ENCODE measurements at regions not wholly inside any gene's neighbourhood (a gene's known extent, or its start where the extent isn't known, plus 50 kb on each side); places are given as distances from the start of the nearest gene placed in this dataset.
"Not testable (repeated sequence)": the region's sequence is repeated elsewhere in the genome, so short reads cannot be mapped to it uniquely, and the experiment has no call there.

- no peak overlapping the region for H3K4me3 ChIP-seq (ENCODE audit: control insufficient read depth, low read depth, low read length)
- DNase-seq (ENCODE audit: low read depth) = no peak
- TF ChIP-seq, protein P1, sequence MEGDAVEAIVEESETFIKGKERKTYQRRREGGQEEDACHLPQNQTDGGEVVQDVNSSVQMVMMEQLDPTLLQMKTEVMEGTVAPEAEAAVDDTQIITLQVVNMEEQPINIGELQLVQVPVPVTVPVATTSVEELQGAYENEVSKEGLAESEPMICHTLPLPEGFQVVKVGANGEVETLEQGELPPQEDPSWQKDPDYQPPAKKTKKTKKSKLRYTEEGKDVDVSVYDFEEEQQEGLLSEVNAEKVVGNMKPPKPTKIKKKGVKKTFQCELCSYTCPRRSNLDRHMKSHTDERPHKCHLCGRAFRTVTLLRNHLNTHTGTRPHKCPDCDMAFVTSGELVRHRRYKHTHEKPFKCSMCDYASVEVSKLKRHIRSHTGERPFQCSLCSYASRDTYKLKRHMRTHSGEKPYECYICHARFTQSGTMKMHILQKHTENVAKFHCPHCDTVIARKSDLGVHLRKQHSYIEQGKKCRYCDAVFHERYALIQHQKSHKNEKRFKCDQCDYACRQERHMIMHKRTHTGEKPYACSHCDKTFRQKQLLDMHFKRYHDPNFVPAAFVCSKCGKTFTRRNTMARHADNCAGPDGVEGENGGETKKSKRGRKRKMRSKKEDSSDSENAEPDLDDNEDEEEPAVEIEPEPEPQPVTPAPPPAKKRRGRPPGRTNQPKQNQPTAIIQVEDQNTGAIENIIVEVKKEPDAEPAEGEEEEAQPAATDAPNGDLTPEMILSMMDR (conservative IDR thresholded peaks at IDR 0.05; ENCODE audit: control insufficient read depth, insufficient read depth, low read depth, low read length) = no peak
These were observed 96.4 kb upstream of the DPH5 start for GRCh38 chr1:101121975-101122374.

GRCh38 chr1:101121504-101121903 lies 95.9 kb upstream of the DPH5 start:
- DNase-seq (ENCODE audit: low read depth) = no peak
- TF ChIP-seq, protein P1 (conservative IDR thresholded peaks at IDR 0.05; ENCODE audit: control insufficient read depth, insufficient read depth, low read depth, low read length) = no peak
- H3K4me3 ChIP-seq (ENCODE audit: control insufficient read depth, low read depth, low read length) = no peak overlapping the region

DNA sequence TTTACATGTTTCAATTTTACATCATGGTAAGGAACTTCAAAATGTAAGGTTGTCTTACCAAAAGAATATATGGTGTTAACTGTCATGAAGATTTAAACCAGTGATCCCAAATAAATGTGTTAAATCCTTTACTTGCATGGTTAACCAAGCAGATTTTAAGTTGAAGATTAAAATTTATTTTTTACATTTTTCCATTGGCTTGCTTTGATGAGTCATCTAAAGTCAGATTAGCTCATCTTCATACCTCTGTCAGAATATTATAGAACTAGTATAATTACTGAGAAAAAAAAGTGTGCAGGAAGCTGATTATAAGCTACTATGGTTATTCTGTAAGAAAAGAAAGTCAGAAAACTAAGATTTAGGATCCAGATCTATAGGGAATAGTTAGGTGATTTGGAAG lies 95.3 kb upstream of the DPH5 start:
- no peak for DNase-seq (ENCODE audit: low read depth)
- TF ChIP-seq, protein P1 (conservative IDR thresholded peaks at IDR 0.05; ENCODE audit: control insufficient read depth, insufficient read depth, low read depth, low read length) = no peak
- H3K4me3 ChIP-seq (ENCODE audit: control insufficient read depth, low read depth, low read length) = no peak overlapping the region

DNA sequence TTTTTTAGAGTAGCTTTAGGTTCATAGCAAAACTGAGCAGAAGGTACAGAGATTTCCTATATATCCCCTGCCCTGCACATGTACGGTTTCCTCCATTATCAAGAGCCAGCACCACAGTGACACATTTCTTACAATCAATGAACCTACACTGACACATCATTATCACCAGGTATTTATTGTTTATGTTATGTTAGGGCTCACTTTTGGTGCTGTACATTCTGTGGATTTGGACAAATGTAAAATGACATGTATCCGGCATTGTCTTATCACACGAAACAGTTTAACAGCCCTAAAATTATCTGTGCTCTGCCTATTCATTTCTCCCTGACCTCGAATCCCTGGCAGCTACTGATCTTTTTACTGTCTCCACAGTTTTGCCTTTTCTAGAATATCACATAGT lies 93.7 kb upstream of the DPH5 start:
- DNase-seq (ENCODE audit: low read depth) = no peak
- TF ChIP-seq, protein P1 (conservative IDR thresholded peaks at IDR 0.05; ENCODE audit: control insufficient read depth, insufficient read depth, low read depth, low read length) = no peak
- no peak overlapping the region for H3K4me3 ChIP-seq (ENCODE audit: control insufficient read depth, low read depth, low read length)

GRCh38 chr1:101116006-101116405 lies 90.4 kb upstream of the DPH5 start:
- TF ChIP-seq, protein P1 (conservative IDR thresholded peaks at IDR 0.05; ENCODE audit: control insufficient read depth, insufficient read depth, low read depth, low read length) = no peak
- no peak for DNase-seq (ENCODE audit: low read depth)
- H3K4me3 ChIP-seq (ENCODE audit: control insufficient read depth, low read depth, low read length) = no peak overlapping the region

GRCh38 chr1:101115112-101115511 lies 89.5 kb upstream of the DPH5 start:
- TF ChIP-seq, protein P1 (conservative IDR thresholded peaks at IDR 0.05; ENCODE audit: control insufficient read depth, insufficient read depth, low read depth, low read length) = no peak
- no peak overlapping the region for H3K4me3 ChIP-seq (ENCODE audit: control insufficient read depth, low read depth, low read length)
- DNase-seq (ENCODE audit: low read depth) = no peak

DNA sequence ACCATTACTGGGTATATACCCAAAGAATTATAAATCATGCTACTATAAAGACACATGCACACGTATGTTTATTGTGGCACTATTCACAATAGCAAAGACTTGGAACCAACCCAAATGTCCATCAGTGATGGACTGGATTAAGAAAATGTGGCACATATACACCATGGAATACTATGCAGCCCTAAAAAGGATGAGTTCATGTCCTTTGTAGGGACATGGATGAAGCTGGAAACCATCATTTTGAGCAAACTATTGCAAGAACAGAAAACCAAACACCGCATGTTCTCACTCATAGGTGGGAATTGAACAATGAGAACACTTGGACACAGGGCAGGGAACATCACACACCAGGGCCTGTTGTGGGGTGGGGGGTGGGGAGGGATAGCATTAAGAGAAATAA lies 88.5 kb upstream of the DPH5 start:
- not testable (repeated sequence) for H3K4me3 ChIP-seq (ENCODE audit: control insufficient read depth, low read depth, low read length); DNase-seq (ENCODE audit: low read depth)
